GM18858 (cell line): ENCODE measurements at regions not wholly inside any gene's neighbourhood (a gene's known extent, or its start where the extent isn't known, plus 50 kb on each side); places are given as distances from the start of the nearest gene placed in this dataset.
A peak's percentile ranks its signal among the peaks of the same experiment; 100 is the strongest.
"Not testable (repeated sequence)": the region's sequence is repeated elsewhere in the genome, so short reads cannot be mapped to it uniquely, and the experiment has no call there.

Experiments used
- ATAC-seq: cut with Tn5 transposase; IDR thresholded peaks from one replicate; pipeline ENCODE4 v1.9.1; 2021; ENCODE audit not compliant: unreplicated experiment

- no peak for ATAC-seq
These were observed 387.8 kb downstream of the BMP2 start for GRCh38 chr20:7155282-7155681.

- ATAC-seq, result no peak
These were observed 388.3 kb downstream of the BMP2 start for GRCh38 chr20:7155794-7156193.

- no peak for ATAC-seq
These were observed 392.4 kb downstream of the BMP2 start for GRCh38 chr20:7159903-7160302.

GRCh38 chr20:7161690-7162089 is 394.2 kb downstream of the BMP2 start:
- no peak for ATAC-seq

- ATAC-seq, result no peak
These were observed 404.4 kb downstream of the BMP2 start for GRCh38 chr20:7171911-7172310.

GRCh38 chr20:7174554-7174953 is 407.1 kb downstream of the BMP2 start:
- ATAC-seq, result no peak

- ATAC-seq, result not testable (repeated sequence)
These were observed 408.3 kb downstream of the BMP2 start for GRCh38 chr20:7175827-7176226.

- ATAC-seq, result no peak
These were observed 410.5 kb downstream of the BMP2 start for GRCh38 chr20:7178004-7178403.

- ATAC-seq, result no peak
These were observed 413.0 kb downstream of the BMP2 start for GRCh38 chr20:7180256-7181045.

GRCh38 chr20:7189231-7189630 is 421.7 kb downstream of the BMP2 start:
- ATAC-seq, result no peak

GRCh38 chr20:7193681-7194080 is 426.2 kb downstream of the BMP2 start:
- no peak for ATAC-seq

GRCh38 chr20:7195704-7196103 is 428.2 kb downstream of the BMP2 start:
- ATAC-seq, result no peak

GRCh38 chr20:7196481-7196880 is 429.0 kb downstream of the BMP2 start:
- ATAC-seq, result no peak

GRCh38 chr20:7199861-7200260 is 432.4 kb downstream of the BMP2 start:
- no peak for ATAC-seq

GRCh38 chr20:7207186-7207798 is 439.8 kb downstream of the BMP2 start:
- no peak for ATAC-seq

- ATAC-seq, result no peak
These were observed 443.4 kb downstream of the BMP2 start for GRCh38 chr20:7210910-7211309.

- no peak for ATAC-seq
These were observed 446.7 kb downstream of the BMP2 start for GRCh38 chr20:7214081-7214740.

- no peak for ATAC-seq
These were observed 450.1 kb downstream of the BMP2 start for GRCh38 chr20:7217606-7218005.

- ATAC-seq, result no peak
These were observed 453.3 kb downstream of the BMP2 start for GRCh38 chr20:7220755-7221154.

- ATAC-seq, result no peak
These were observed 458.7 kb downstream of the BMP2 start for GRCh38 chr20:7226156-7226555.

- peak; percentile 76 for ATAC-seq
These were observed 463.8 kb downstream of the BMP2 start for GRCh38 chr20:7231303-7231702.

- no peak for ATAC-seq
These were observed 465.3 kb downstream of the BMP2 start for GRCh38 chr20:7232796-7233195.
